Stimulated activated CD4-positive, alpha-beta T cell treated with anti-CD3 and anti-CD28 coated beads, Interleukin-4, amount 100 ng/mL, for 1 hour (primary cell): ENCODE measurements at regions not wholly inside any gene's neighbourhood (a gene's known extent, or its start where the extent isn't known, plus 50 kb on each side); places are given as distances from the start of the nearest gene placed in this dataset.

Experiments used
- DNase-seq: peaks from one replicate; pipeline ENCODE4 v3.0.0-alpha.2; 2020

DNA sequence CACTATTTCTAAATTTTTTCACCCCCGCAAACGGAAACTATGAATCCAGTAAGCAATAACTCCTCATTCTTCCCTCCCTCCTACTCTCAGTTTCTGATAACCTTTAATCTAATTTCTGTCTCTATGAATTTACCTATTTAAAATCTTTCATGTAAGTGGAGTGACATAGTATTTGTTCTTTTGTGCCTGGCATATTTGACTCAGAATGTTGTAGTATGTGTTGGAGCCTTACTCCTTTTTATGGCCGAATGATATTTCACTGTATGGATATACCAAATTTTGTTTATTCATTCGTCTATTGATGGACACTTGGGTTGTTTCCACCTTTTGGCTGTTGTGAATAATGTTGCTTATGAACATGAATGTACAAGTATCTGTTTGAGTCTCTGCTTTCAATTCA is 61.1 kb upstream of the C1GALT1C1 start:
- no peak for DNase-seq

- DNase-seq, result no peak
Measured at GRCh38 chrX:120690344-120690743, 60.5 kb upstream of the C1GALT1C1 start.

DNA sequence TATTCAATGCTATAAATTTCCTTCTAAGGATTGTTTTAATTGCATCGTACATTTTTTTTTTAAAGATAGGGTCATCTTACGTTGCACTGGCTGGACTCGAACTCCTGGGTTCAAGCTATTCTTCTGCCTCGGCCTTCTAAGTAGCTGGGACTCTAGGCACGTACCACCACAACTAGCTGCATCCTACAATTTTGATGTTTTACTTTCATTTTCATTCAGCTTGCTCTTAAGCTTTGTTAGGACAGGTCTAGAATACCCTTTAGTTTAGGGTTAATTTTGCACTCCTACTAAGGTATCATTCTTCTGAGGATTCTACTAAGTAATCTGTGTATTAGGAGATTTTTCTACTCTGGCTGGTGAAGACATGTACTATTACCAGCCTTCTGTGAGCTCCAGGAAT is 50.2 kb upstream of the C1GALT1C1 start:
- DNase-seq, result no peak
